ENCODE measurements at regions not wholly inside any gene's neighbourhood (a gene's known extent, or its start where the extent isn't known, plus 50 kb on each side); places are given as distances from the start of the nearest gene placed in this dataset.
"Not testable (repeated sequence)": the region's sequence is repeated elsewhere in the genome, so short reads cannot be mapped to it uniquely, and the experiment has no call there.

DNA sequence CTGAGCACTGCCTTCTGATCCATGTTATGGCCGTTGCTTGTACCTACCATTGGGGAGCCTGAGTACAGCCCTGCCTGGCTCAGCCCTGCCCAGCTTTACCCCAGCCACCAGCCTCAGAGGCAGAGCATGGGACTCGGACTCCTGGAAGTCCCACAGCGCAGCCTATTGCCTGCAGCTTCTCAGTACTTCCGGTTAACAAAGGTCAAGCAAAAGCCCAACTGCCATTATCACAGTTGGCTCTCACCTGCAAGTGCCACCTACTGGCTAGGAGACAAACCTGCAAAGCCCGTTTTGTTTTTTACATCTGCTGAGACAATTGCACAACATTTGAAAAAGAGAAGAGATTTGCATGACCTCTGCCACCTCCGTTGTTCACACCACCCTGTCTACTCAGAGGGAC is 1081.7 kb downstream of the NAALADL2 start:
- no peak for DNase-seq
- no peak overlapping the region for H3K4me2 ChIP-seq (ENCODE audit: insufficient read depth, low read length)
- H3K4me1 ChIP-seq (ENCODE audit: insufficient read depth, low read length): no peaks in the 10 kb centered on the region
- no peaks in the 10 kb centered on the region for H3K27me3 ChIP-seq (ENCODE audit: insufficient read depth, low read length, poor library complexity)
- H3K27ac ChIP-seq (ENCODE audit: low read length): no peak overlapping the region
- ATAC-seq (ENCODE audit: insufficient read depth, low read depth): no peak
- H3K79me2 ChIP-seq (ENCODE audit: insufficient read depth, low read length): no peaks in the 10 kb centered on the region
- no peak for TF ChIP-seq EZH2 (IDR thresholded peaks at IDR 0.05; ENCODE audit: borderline replicate concordance, low read depth, low read length, severe bottlenecking)
- TF ChIP-seq, protein P1, sequence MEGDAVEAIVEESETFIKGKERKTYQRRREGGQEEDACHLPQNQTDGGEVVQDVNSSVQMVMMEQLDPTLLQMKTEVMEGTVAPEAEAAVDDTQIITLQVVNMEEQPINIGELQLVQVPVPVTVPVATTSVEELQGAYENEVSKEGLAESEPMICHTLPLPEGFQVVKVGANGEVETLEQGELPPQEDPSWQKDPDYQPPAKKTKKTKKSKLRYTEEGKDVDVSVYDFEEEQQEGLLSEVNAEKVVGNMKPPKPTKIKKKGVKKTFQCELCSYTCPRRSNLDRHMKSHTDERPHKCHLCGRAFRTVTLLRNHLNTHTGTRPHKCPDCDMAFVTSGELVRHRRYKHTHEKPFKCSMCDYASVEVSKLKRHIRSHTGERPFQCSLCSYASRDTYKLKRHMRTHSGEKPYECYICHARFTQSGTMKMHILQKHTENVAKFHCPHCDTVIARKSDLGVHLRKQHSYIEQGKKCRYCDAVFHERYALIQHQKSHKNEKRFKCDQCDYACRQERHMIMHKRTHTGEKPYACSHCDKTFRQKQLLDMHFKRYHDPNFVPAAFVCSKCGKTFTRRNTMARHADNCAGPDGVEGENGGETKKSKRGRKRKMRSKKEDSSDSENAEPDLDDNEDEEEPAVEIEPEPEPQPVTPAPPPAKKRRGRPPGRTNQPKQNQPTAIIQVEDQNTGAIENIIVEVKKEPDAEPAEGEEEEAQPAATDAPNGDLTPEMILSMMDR (IDR thresholded peaks at IDR 0.05; ENCODE audit: borderline replicate concordance, extremely low read depth, low read length, poor library complexity, severe bottlenecking): peak; percentile 10
- H3K9me3 ChIP-seq (ENCODE audit: insufficient read depth, low read length, severe bottlenecking): no peaks in the 10 kb centered on the region
- no peak overlapping the region for H2AFZ ChIP-seq (ENCODE audit: low read depth, low read length)
- H3K9ac ChIP-seq (ENCODE audit: low read depth, low read length): no peak overlapping the region
- H3K36me3 ChIP-seq (ENCODE audit: insufficient read depth, low read length): no peaks in the 10 kb centered on the region
- H3K4me3 ChIP-seq (ENCODE audit: low read depth in 1 of 2, low read length in 2 of 2): no peak overlapping the region
- no peaks in the 10 kb centered on the region for H4K20me1 ChIP-seq (ENCODE audit: insufficient read depth, low read length)

DNA sequence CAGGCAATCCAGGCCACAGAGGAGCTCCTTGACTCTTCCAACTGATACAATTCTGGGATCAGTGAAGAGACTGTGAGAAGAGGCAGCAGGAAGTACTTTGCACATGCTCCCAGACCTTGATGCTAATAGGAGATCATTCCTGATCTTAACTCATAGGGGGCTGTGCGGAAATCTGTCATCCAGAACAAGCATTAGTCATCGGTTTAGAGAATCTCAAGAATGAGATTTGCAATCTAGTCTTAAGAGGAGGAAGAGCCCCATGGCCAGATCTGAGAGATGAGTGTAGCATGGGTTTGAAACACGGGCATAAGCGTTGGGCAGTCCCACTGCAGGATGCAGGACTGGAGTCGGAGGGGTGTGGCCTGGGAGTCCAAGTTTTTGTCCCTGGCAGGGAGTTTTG is 1081.1 kb downstream of the NAALADL2 start:
- no peak for ATAC-seq (ENCODE audit: insufficient read depth, low read depth)
- H3K79me2 ChIP-seq (ENCODE audit: insufficient read depth, low read length): no peaks in the 10 kb centered on the region

DNA sequence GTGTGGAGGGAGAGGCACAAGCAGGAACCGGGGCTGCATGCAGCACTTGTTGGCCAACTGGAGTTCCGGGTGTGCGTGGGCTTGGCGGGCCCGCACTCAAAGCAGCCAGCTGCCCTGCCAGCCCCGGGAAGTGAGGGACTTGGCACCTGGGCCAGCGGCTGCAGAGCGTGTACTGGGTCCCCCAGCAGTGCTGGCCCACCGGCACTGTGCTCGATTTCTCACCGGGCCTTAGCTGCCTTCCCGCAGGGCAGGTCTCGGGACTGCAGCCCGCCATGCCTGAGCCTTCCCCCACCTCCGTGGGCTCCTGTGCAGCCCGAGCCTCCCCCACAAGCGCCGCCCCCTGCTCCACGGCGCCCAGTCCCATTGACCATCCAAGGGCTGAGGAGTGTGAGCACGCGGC is 1078.2 kb downstream of the NAALADL2 start:
- H3K9ac ChIP-seq (ENCODE audit: low read depth, low read length); H3K79me2 ChIP-seq (ENCODE audit: insufficient read depth, low read length); ATAC-seq (ENCODE audit: insufficient read depth, low read depth); H2AFZ ChIP-seq (ENCODE audit: low read depth, low read length); H3K4me3 ChIP-seq (ENCODE audit: low read depth in 1 of 2, low read length in 2 of 2); H3K27me3 ChIP-seq (ENCODE audit: insufficient read depth, low read length, poor library complexity); H3K36me3 ChIP-seq (ENCODE audit: insufficient read depth, low read length); H3K27ac ChIP-seq (ENCODE audit: low read length); H3K4me1 ChIP-seq (ENCODE audit: insufficient read depth, low read length); H3K4me2 ChIP-seq (ENCODE audit: insufficient read depth, low read length); DNase-seq; H4K20me1 ChIP-seq (ENCODE audit: insufficient read depth, low read length); H3K9me3 ChIP-seq (ENCODE audit: insufficient read depth, low read length, severe bottlenecking): not testable (repeated sequence)

More for the DNA sequence above, 1081.1 kb downstream of the NAALADL2 start:
- TF ChIP-seq, protein P1 (IDR thresholded peaks at IDR 0.05; ENCODE audit: borderline replicate concordance, extremely low read depth, low read length, poor library complexity, severe bottlenecking): no peak
- TF ChIP-seq EZH2 (IDR thresholded peaks at IDR 0.05; ENCODE audit: borderline replicate concordance, low read depth, low read length, severe bottlenecking): no peak
- Histone ChIP-seq H3K4me1 (ENCODE audit: insufficient read depth, low read length) (no peaks in the 10 kb centered on the region), H3K36me3 (ENCODE audit: insufficient read depth, low read length) (no peaks in the 10 kb centered on the region), H2AFZ (ENCODE audit: low read depth, low read length) (no peak overlapping the region), H3K4me2 (ENCODE audit: insufficient read depth, low read length) (no peak overlapping the region), H3K27me3 (ENCODE audit: insufficient read depth, low read length, poor library complexity) (no peaks in the 10 kb centered on the region), H4K20me1 (ENCODE audit: insufficient read depth, low read length) (no peaks in the 10 kb centered on the region), H3K9ac (ENCODE audit: low read depth, low read length) (no peak overlapping the region), H3K27ac (ENCODE audit: low read length) (no peak overlapping the region), H3K4me3 (ENCODE audit: low read depth in 1 of 2, low read length in 2 of 2) (no peak overlapping the region), H3K9me3 (ENCODE audit: insufficient read depth, low read length, severe bottlenecking) (no peaks in the 10 kb centered on the region)
- no peak for DNase-seq

DNA sequence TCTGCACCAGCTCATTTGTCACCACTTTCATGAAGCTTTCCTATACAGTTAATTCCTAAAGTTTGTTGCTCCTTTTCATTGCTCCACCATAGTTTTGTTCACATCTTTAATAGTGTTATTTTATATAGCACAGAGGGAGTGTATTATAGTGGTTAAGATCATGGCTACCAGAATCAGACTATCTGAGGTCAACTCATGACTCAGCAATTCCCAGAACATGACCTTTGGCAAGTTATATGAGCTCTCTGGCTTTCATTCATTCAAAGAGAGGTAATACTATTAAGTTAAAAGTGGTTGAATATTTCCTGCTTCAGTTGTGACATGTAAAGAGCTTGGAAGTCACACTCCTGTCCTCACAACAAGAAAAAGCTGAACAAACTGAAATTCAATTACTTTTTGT is 1073.5 kb downstream of the NAALADL2 start:
- Histone ChIP-seq H3K4me1 (ENCODE audit: insufficient read depth, low read length) (no peaks in the 10 kb centered on the region), H3K9ac (ENCODE audit: low read depth, low read length) (no peak overlapping the region), H4K20me1 (ENCODE audit: insufficient read depth, low read length) (no peaks in the 10 kb centered on the region), H3K4me3 (ENCODE audit: low read depth in 1 of 2, low read length in 2 of 2) (no peak overlapping the region), H3K36me3 (ENCODE audit: insufficient read depth, low read length) (no peaks in the 10 kb centered on the region), H2AFZ (ENCODE audit: low read depth, low read length) (no peak overlapping the region), H3K9me3 (ENCODE audit: insufficient read depth, low read length, severe bottlenecking) (peaks cover 3% of the 10 kb centered on the region), H3K27ac (ENCODE audit: low read length) (no peak overlapping the region), H3K4me2 (ENCODE audit: insufficient read depth, low read length) (no peak overlapping the region), H3K27me3 (ENCODE audit: insufficient read depth, low read length, poor library complexity) (no peaks in the 10 kb centered on the region), H3K79me2 (ENCODE audit: insufficient read depth, low read length) (no peaks in the 10 kb centered on the region)
- DNase-seq (no peak), ATAC-seq (ENCODE audit: insufficient read depth, low read depth) (no peak)
- no peak for TF ChIP-seq EZH2 (IDR thresholded peaks at IDR 0.05; ENCODE audit: borderline replicate concordance, low read depth, low read length, severe bottlenecking)
- TF ChIP-seq, protein P1 (IDR thresholded peaks at IDR 0.05; ENCODE audit: borderline replicate concordance, extremely low read depth, low read length, poor library complexity, severe bottlenecking): no peak
